ENCODE measurements at regions not wholly inside any gene's neighbourhood (a gene's known extent, or its start where the extent isn't known, plus 50 kb on each side); places are given as distances from the start of the nearest gene placed in this dataset.
"Not testable (repeated sequence)": the region's sequence is repeated elsewhere in the genome, so short reads cannot be mapped to it uniquely, and the experiment has no call there.

DNA sequence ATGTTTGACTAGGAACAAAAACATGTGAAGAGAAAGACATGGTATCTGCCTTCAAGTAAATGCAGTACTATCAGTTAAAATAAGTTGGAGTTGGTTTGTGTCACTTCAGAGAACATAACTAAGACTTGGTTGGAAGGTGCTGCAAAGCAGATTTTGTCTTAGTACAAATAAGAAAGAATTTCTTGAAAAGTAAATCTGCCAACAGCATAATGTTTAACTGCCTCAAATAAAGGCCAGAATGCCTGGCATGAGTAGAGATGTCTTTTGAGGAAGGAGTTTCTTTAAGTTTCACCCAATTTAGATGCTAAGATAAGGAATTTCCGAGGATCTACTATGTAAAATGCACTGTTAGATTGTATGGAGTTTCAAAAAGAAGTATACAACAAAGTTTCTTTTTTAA lies 409.7 kb downstream of the PIK3C3 start:
- H3K27ac ChIP-seq, result no peak overlapping the region
- no peak overlapping the region for H3K4me3 ChIP-seq

- no peak overlapping the region for H3K27ac ChIP-seq
- no peak overlapping the region for H3K4me3 ChIP-seq
Observed at GRCh38 chr18:42365591-42365990, 410.6 kb downstream of the PIK3C3 start.

- Histone ChIP-seq H3K4me3 (no peak overlapping the region), H3K27ac (no peak overlapping the region)
Observed at GRCh38 chr18:42373584-42373983, 418.6 kb downstream of the PIK3C3 start.

DNA sequence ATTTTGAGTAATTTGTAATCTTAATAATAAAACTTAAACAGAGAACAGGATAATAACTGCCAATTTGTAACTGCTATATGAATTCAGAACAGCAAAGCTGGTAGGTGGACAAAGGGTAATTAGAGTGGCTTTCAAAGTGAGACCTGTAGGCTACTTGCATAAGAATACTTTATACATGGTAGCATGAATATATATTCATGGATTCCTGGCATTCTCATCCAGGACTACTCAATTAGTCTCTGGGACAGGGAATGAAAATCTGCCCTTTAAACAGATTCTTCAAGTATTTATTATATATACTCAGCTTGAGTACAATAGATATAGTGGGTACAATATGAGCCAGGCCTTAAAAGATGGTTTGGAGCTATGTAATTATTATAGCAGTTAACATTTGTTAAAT lies 419.9 kb downstream of the PIK3C3 start:
- no peak overlapping the region for H3K4me3 ChIP-seq
- no peak overlapping the region for H3K27ac ChIP-seq

GRCh38 chr18:42378854-42379253 lies 423.8 kb downstream of the PIK3C3 start:
- H3K27ac ChIP-seq, H3K4me3 ChIP-seq: not testable (repeated sequence)

DNA sequence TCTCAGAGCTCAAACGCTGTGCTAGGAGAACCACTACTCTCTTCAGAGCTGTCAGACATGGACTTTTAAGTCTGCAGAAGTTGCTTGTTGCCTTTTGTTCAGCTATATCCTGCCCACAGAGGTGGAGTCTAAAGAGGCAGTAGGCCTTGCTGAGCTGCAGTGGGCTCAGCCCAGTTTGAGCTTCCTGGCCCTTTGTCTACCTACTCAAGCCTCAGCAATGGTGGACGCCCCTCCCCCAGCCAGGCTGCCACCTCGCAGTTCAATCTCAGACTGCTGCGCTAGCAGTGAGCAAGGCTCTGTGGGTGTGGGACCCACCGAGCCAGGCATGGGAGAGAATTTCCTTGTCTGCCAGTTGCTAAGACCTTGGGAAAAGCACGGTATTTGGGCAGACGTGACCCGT lies 426.2 kb downstream of the PIK3C3 start:
- not testable (repeated sequence) for H3K27ac ChIP-seq, H3K4me3 ChIP-seq

GRCh38 chr18:42392416-42392815 lies 437.4 kb downstream of the PIK3C3 start:
- Histone ChIP-seq H3K27ac (no peak overlapping the region), H3K4me3 (no peak overlapping the region)

DNA sequence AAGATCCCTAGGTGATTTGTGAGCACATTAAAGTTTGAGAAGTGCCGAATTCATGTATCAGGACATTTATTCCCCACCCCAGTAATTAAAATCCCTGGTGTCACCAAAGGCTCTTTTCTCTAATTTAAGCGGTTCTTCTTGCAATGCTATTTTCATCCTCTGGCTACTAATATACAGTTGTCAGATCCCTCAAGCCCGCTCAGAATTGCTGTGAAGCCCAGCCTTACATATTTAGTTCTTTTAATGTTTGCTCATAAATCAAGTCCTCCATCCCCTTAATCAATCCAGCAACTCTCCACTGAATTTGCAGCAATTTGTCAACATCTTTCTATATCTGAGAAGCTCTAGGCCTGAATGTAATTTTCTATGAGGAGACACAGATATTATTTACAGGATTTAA lies 437.9 kb downstream of the PIK3C3 start:
- H3K27ac ChIP-seq, result no peak overlapping the region
- H3K4me3 ChIP-seq, result no peak overlapping the region

DNA sequence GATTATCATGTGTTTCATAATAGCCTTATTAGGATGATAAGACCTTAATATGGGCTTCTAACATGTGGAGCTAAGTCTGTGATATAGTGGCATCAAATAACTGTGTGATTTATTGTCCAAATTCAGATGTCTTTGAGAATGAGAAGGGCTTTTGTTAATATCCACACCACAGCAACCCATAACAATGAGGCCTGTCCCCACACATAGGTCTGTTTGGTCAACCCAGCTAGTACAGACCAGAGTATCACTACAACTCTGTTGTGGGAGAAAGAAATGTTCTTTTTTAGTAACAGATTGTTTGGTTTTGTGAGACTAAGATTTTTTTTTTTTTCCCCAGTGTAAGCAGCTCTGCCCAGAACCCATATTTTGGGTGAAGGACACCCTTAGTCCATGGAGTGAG lies 439.2 kb downstream of the PIK3C3 start:
- Histone ChIP-seq H3K27ac (no peak overlapping the region), H3K4me3 (no peak overlapping the region)

DNA sequence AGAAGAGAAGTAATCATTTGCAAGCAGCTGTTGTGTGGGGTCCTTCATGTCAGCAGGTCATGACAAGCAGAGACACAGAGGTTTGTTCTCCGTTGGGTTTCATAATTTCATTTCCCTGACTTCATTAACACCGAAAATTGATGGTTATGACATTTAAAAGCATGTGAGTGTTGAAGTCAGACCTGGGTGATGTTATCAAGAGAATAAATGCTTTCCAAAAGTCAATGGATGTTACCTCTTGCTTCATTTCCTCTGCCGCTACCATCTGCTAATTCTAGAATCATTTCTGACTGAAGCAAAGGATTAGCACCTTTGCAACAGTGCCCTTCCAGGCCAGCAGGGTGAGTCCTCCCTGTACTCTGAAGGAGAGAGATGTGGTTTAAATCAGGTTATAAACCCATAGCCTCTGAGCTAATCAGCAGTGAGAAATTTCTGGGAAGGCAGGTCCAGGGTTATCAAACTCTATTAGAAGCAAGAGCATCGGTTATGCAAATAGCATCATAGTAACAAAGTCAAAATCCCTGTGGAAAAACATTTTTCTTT lies 446.2 kb downstream of the PIK3C3 start:
- Histone ChIP-seq H3K4me3 (no peak overlapping the region), H3K27ac (no peak overlapping the region)

DNA sequence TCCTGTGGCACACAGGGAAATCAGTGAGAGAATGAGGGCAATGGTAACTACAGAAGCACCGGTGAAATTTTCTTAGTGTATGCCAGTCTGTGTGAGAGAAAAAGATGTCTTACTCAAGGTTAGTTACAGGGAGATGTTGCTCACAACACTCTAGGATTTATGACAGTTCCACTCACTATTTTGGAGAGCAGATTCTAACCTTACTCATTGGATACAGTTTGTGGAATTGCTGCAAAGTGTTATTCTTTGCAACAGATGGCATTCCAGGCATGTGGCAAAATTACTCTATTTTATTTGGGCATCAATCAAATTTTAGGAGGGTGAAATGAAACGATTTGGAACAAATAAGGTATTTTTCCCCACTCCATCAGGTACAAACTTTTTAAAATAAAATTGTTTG lies 449.1 kb downstream of the PIK3C3 start:
- no peak overlapping the region for H3K27ac ChIP-seq
- no peak overlapping the region for H3K4me3 ChIP-seq

DNA sequence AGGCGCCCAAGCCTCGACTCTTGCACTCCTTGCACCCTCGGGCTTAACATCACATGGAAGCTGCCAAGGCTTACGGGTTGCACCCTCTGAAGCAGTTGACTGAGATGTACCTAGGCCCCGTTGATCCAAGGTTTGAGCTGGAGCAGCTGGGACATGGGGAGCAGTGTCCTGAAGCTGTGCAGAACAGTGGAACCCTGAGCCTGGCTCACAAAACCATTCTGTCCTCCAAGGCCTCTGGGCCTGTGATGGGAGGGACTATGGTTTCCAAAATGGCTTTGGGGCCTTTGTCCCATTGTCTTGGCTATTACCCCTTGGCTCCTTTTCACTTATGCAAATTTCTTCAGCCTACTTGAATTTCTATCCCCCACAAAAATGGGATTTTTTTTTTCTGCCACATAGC lies 454.0 kb downstream of the PIK3C3 start:
- Histone ChIP-seq H3K4me3 (no peak overlapping the region), H3K27ac (no peak overlapping the region)

- no peak overlapping the region for H3K4me3 ChIP-seq
- no peak overlapping the region for H3K27ac ChIP-seq
Observed at GRCh38 chr18:42412281-42412680, 457.2 kb downstream of the PIK3C3 start.

- Histone ChIP-seq H3K4me3 (no peak overlapping the region), H3K27ac (no peak overlapping the region)
Observed at GRCh38 chr18:42412896-42413295, 457.9 kb downstream of the PIK3C3 start.

GRCh38 chr18:42413870-42414269 lies 458.8 kb downstream of the PIK3C3 start:
- H3K27ac ChIP-seq, result no peak overlapping the region
- no peak overlapping the region for H3K4me3 ChIP-seq

DNA sequence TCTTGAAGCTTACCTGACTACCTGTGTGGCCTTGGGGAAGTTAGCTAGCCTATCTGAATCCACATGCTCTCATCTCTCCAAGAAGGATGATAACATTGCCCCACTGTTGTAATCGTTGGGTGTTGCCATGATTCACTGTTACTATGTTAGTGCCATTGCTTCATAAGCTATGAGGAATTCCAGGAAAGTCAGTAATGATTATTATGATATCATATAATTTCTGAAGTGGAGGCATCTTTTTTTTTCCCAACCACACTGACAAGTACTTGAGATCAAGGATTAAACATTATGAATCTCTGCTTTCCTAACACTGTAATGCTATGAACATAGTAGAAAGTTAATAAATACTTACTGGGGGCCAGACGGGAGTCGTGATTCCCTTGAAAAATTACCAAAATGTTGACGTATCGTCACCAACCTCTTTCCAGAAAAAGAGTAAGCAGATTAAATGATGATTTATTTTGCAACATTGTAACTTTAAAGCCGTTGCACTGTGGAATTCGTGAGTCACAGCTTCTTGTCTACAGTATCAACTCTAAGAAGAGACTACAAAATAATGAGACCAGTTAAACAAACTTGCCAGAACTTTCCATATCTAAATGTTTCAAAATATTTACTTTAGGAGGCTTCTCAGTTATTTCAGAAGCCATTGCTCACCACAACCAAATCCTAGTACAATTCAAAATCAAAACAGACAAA lies 459.9 kb downstream of the PIK3C3 start:
- no peak overlapping the region for H3K27ac ChIP-seq
- H3K4me3 ChIP-seq, result no peak overlapping the region

DNA sequence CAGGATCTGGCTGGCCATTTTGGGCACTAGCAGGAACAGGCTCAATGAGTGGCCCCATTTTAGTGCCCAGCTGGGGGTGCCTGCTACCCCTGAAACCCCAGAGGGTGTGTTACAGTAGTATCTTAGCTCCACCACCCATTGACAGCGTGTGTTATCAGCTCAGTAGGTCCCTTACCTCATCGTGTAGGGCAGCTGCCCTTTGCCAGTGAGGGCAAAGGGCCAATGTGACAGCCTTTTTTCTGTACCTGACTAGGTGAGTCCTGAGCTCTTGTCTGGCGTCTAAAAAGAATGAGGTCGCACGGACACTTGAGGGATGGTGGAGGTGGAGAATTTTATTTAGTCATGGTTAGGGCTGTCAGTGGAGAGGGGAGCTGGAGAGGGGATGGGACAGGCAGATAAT lies 462.2 kb downstream of the PIK3C3 start:
- Histone ChIP-seq H3K4me3 (no peak overlapping the region), H3K27ac (no peak overlapping the region)

DNA sequence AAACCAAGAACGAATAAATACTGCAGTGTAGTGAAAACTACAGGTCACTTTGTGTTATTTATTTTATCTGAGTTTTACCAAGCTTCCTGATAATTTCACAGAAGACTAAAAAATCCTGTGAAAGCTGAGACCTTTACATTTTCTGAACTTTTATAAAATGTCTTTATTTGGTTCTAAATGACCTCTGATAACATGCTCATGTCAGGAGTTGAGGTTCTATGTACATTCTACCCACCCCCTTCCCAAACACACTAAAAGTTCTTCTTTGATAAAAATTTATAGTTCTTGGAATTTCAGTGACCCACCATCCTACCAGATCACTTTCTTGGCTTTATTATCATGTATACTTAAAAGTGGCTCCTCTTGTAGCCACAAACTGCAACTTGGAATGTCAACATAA lies 463.1 kb downstream of the PIK3C3 start:
- H3K27ac ChIP-seq, result no peak overlapping the region
- no peak overlapping the region for H3K4me3 ChIP-seq

GRCh38 chr18:42425025-42425424 lies 470.0 kb downstream of the PIK3C3 start:
- Histone ChIP-seq H3K4me3 (no peak overlapping the region), H3K27ac (no peak overlapping the region)

DNA sequence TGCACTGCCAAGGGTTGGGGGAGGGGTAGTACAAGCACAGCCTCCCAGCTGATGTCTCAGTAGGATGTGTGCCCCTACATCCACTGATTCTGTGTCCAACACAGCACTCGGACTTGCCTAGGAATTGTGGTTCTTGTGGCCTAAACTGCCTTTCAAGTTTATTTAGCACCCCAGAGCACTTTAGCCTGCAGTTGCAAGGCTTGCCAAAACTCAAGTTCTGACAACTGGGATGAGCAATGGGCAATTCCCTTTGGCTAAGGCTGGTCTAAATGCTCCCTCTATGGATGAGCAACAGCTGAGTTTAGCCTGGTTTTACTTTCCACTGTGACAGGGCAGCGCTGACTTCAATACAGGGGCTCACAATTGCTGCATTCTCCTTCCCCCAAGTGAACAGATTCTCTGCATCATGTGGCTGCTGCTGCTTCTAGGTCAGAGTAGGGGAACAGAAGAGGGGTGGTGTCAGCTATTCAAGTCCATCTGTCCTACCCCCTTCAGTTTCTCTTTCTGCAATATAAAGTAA lies 471.5 kb downstream of the PIK3C3 start:
- H3K4me3 ChIP-seq, result no peak overlapping the region
- no peak overlapping the region for H3K27ac ChIP-seq

- H3K4me3 ChIP-seq, result no peak overlapping the region
- no peak overlapping the region for H3K27ac ChIP-seq
Observed at GRCh38 chr18:42429196-42429595, 474.2 kb downstream of the PIK3C3 start.

GRCh38 chr18:42436222-42436765 lies 481.3 kb downstream of the PIK3C3 start:
- H3K4me3 ChIP-seq, result no peak overlapping the region
- H3K27ac ChIP-seq, result no peak overlapping the region
